Mesothelial cell of epicardium (in vitro differentiated cells): ENCODE measurements at regions not wholly inside any gene's neighbourhood (a gene's known extent, or its start where the extent isn't known, plus 50 kb on each side); places are given as distances from the start of the nearest gene placed in this dataset.

Experiments
- DNase-seq, 2 experiments: peaks; one replicate each; pipeline ENCODE4 v3.0.0; 2021; ENCODE audit warnings: low spot score in 2 of 2; ENCODE audit not compliant: unreplicated experiment in 2 of 2
- H3K27ac Mint-ChIP-seq: 2 replicates; pipeline ENCODE4 v1.8.0; 2021; ENCODE audit warnings: mixed read lengths
- H3K27me3 Mint-ChIP-seq: 2 replicates; pipeline ENCODE4 v1.8.0; 2021; ENCODE audit warnings: low read depth, mixed read lengths
- H3K36me3 Mint-ChIP-seq: 2 replicates; pipeline ENCODE4 v1.8.0; 2021; ENCODE audit warnings: mixed read lengths
- H3K4me1 Mint-ChIP-seq: 2 replicates; pipeline ENCODE4 v1.8.0; 2021; ENCODE audit warnings: mixed read lengths
- H3K4me3 Mint-ChIP-seq: 2 replicates; pipeline ENCODE4 v1.8.0; 2021; ENCODE audit warnings: mild to moderate bottlenecking, moderate library complexity, mixed read lengths
- H3K9me3 Mint-ChIP-seq: 2 replicates; pipeline ENCODE4 v1.8.0; 2021; ENCODE audit warnings: mixed read lengths
- CTCF ChIP-seq: fragments of 200-600 bp; sonication (generic); IDR thresholded peaks from one replicate; pipeline ENCODE4 v1.5.0; 2021; ENCODE audit warnings: antibody characterized with exemption; ENCODE audit not compliant: unreplicated experiment

- H3K27me3 Mint-ChIP-seq, result no peaks in the 10 kb centered on the region
- TF ChIP-seq CTCF, result no peak
- peaks cover 2% of the 10 kb centered on the region for H3K36me3 Mint-ChIP-seq
- H3K4me3 Mint-ChIP-seq, result no peak overlapping the region
- H3K4me1 Mint-ChIP-seq, result peaks cover 42% of the 10 kb centered on the region
- H3K27ac Mint-ChIP-seq, result peak overlapping the region; percentile 91
- H3K9me3 Mint-ChIP-seq, result peaks cover 10% of the 10 kb centered on the region
- peak in 1 of 2 experiments; percentile 51 for DNase-seq
Observed at GRCh38 chr2:4938206-4938605, 754.0 kb upstream of the SOX11 start.

- Mint-ChIP-seq H3K27me3 (no peaks in the 10 kb centered on the region), H3K36me3 (no peaks in the 10 kb centered on the region), H3K9me3 (no peaks in the 10 kb centered on the region), H3K27ac (no peak overlapping the region), H3K4me3 (no peak overlapping the region), H3K4me1 (peaks cover 27% of the 10 kb centered on the region)
- TF ChIP-seq CTCF, result no peak
- DNase-seq, result no peak
Observed at GRCh38 chr2:4942441-4942840, 749.7 kb upstream of the SOX11 start.

GRCh38 chr2:4947911-4948310 is 744.3 kb upstream of the SOX11 start:
- no peaks in the 10 kb centered on the region for H3K27me3 Mint-ChIP-seq
- TF ChIP-seq CTCF, result no peak

GRCh38 chr2:4951368-4951767 is 740.8 kb upstream of the SOX11 start:
- Mint-ChIP-seq H3K27ac (no peak overlapping the region), H3K27me3 (no peaks in the 10 kb centered on the region), H3K9me3 (peaks cover 20% of the 10 kb centered on the region), H3K4me3 (no peak overlapping the region), H3K4me1 (peaks cover 40% of the 10 kb centered on the region), H3K36me3 (no peaks in the 10 kb centered on the region)
- DNase-seq, result no peak
- TF ChIP-seq CTCF, result no peak

More at GRCh38 chr2:4947911-4948310, 744.3 kb upstream of the SOX11 start:
- peak overlapping the region; percentile 49 for H3K27ac Mint-ChIP-seq
- no peak for DNase-seq
- no peak overlapping the region for H3K4me3 Mint-ChIP-seq
- H3K36me3 Mint-ChIP-seq, result no peaks in the 10 kb centered on the region
- peaks cover 20% of the 10 kb centered on the region for H3K9me3 Mint-ChIP-seq
- peaks cover 18% of the 10 kb centered on the region for H3K4me1 Mint-ChIP-seq

GRCh38 chr2:4959219-4959618 is 733.0 kb upstream of the SOX11 start:
- Mint-ChIP-seq H3K27ac (no peak overlapping the region), H3K9me3 (peaks cover 4% of the 10 kb centered on the region), H3K4me3 (no peak overlapping the region), H3K36me3 (no peaks in the 10 kb centered on the region), H3K27me3 (no peaks in the 10 kb centered on the region), H3K4me1 (peaks cover 56% of the 10 kb centered on the region)
- DNase-seq, result no peak
- TF ChIP-seq CTCF, result no peak

- no peak for TF ChIP-seq CTCF
- no peaks in the 10 kb centered on the region for H3K36me3 Mint-ChIP-seq
- no peak for DNase-seq
- H3K4me3 Mint-ChIP-seq, result no peak overlapping the region
- H3K9me3 Mint-ChIP-seq, result peaks cover 4% of the 10 kb centered on the region
- peak overlapping the region; percentile 97 for H3K27ac Mint-ChIP-seq
- peaks cover 58% of the 10 kb centered on the region for H3K4me1 Mint-ChIP-seq
- H3K27me3 Mint-ChIP-seq, result no peaks in the 10 kb centered on the region
Observed at GRCh38 chr2:4962419-4962818, 729.8 kb upstream of the SOX11 start.
